ENCODE measurements at regions not wholly inside any gene's neighbourhood (a gene's known extent, or its start where the extent isn't known, plus 50 kb on each side); places are given as distances from the start of the nearest gene placed in this dataset.

- no peak for TF ChIP-seq CTCF (IDR thresholded peaks at IDR 0.05)
- TF ChIP-seq REST (IDR thresholded peaks at IDR 0.05; ENCODE audit: insufficient read depth in 1 of 2, low read depth in 2 of 2, low read length in 1 of 2) = no peak
- no peak for TF ChIP-seq TCF7L2 (IDR thresholded peaks at IDR 0.05; ENCODE audit: low read depth, low read length)
- TF ChIP-seq POLR2AphosphoS5 (IDR thresholded peaks at IDR 0.05; ENCODE audit: low read depth, low read length) = no peak
- no peak for TF ChIP-seq SIN3A (IDR thresholded peaks at IDR 0.05; ENCODE audit: borderline replicate concordance, insufficient read depth, low read depth, low read length)
Measured at GRCh38 chr15:20344601-20345400, 196.8 kb downstream of the GOLGA6L6 start.

Data from Panc1 (cell line).